ENCODE measurements at regions not wholly inside any gene's neighbourhood (a gene's known extent, or its start where the extent isn't known, plus 50 kb on each side); places are given as distances from the start of the nearest gene placed in this dataset.
A peak's percentile ranks its signal among the peaks of the same experiment; 100 is the strongest.

GRCh38 chr2:160955578-160955977, 204.7 kb upstream of the TANK start:
- no peak for DNase-seq (ENCODE audit: low read depth in 3 of 3)

- DNase-seq (ENCODE audit: low read depth in 3 of 3): no peak
These were observed 203.9 kb upstream of the TANK start for GRCh38 chr2:160956243-160956802.

GRCh38 chr2:160963957-160964356, 196.3 kb upstream of the TANK start:
- DNase-seq (ENCODE audit: low read depth in 3 of 3): no peak

GRCh38 chr2:160967523-160967922, 192.7 kb upstream of the TANK start:
- DNase-seq (ENCODE audit: low read depth in 3 of 3): no peak

GRCh38 chr2:160968183-160968582, 192.0 kb upstream of the TANK start:
- DNase-seq (ENCODE audit: low read depth in 3 of 3): no peak

GRCh38 chr2:160970052-160970965, 189.9 kb upstream of the TANK start:
- no peak for DNase-seq (ENCODE audit: low read depth in 3 of 3)

GRCh38 chr2:160973991-160974390, 186.2 kb upstream of the TANK start:
- DNase-seq (ENCODE audit: low read depth in 3 of 3): no peak

GRCh38 chr2:160974803-160975202, 185.4 kb upstream of the TANK start:
- DNase-seq (ENCODE audit: low read depth in 3 of 3): no peak

GRCh38 chr2:160976797-160977196, 183.4 kb upstream of the TANK start:
- no peak for DNase-seq (ENCODE audit: low read depth in 3 of 3)

- DNase-seq (ENCODE audit: low read depth in 3 of 3): no peak
These were observed 182.9 kb upstream of the TANK start for GRCh38 chr2:160977376-160977775.

- no peak for DNase-seq (ENCODE audit: low read depth in 3 of 3)
These were observed 182.4 kb upstream of the TANK start for GRCh38 chr2:160977854-160978253.

GRCh38 chr2:160984426-160985077, 175.7 kb upstream of the TANK start:
- no peak for DNase-seq (ENCODE audit: low read depth in 3 of 3)

GRCh38 chr2:160989778-160990177, 170.4 kb upstream of the TANK start:
- DNase-seq (ENCODE audit: low read depth in 3 of 3): no peak

GRCh38 chr2:160993654-160994061, 166.6 kb upstream of the TANK start:
- no peak for DNase-seq (ENCODE audit: low read depth in 3 of 3)

- peak; percentile 40 to 69 (median 54) for DNase-seq (ENCODE audit: low read depth in 3 of 3)
These were observed 165.9 kb upstream of the TANK start for GRCh38 chr2:160994141-160995002.

GRCh38 chr2:160996584-160996983, 163.6 kb upstream of the TANK start:
- no peak for DNase-seq (ENCODE audit: low read depth in 3 of 3)

GRCh38 chr2:161004379-161004778, 155.8 kb upstream of the TANK start:
- DNase-seq (ENCODE audit: low read depth in 3 of 3): no peak

- DNase-seq (ENCODE audit: low read depth in 3 of 3): no peak
These were observed 155.1 kb upstream of the TANK start for GRCh38 chr2:161005170-161005569.

- DNase-seq (ENCODE audit: low read depth in 3 of 3): no peak
These were observed 151.9 kb upstream of the TANK start for GRCh38 chr2:161008311-161008710.

- no peak for DNase-seq (ENCODE audit: low read depth in 3 of 3)
These were observed 149.7 kb upstream of the TANK start for GRCh38 chr2:161010503-161011015.

GRCh38 chr2:161017780-161018470, 142.3 kb upstream of the TANK start:
- no peak for DNase-seq (ENCODE audit: low read depth in 3 of 3)

All from stimulated activated CD4-positive, alpha-beta T cell treated with anti-CD3 and anti-CD28 coated beads, TNF-alpha, amount 100 ng/mL, for 48 hours (primary cell).